22Rv1 (cell line): ENCODE measurements at regions not wholly inside any gene's neighbourhood (a gene's known extent, or its start where the extent isn't known, plus 50 kb on each side); places are given as distances from the start of the nearest gene placed in this dataset.

Experiments used
- H3K27ac ChIP-seq: fragments of 450-650 bp; 2 replicates; pipeline ENCODE4 v1.5.1; 2017
- CTCF ChIP-seq: fragments of 450-650 bp; IDR thresholded peaks from 2 replicates; pipeline ENCODE4 v1.5.1; 2017; ENCODE audit warnings: mild to moderate bottlenecking
- ZFX ChIP-seq: fragments of 450-650 bp; IDR thresholded peaks from 2 replicates; pipeline ENCODE4 v1.6.1; 2017; ENCODE audit warnings: antibody characterized with exemption, borderline replicate concordance

- no peak overlapping the region for H3K27ac ChIP-seq
- TF ChIP-seq ZFX (no peak), CTCF (no peak)
Measured at GRCh38 chr2:145015561-145015960, 495.6 kb upstream of the ZEB2 start.

- H3K27ac ChIP-seq: no peak overlapping the region
- TF ChIP-seq CTCF: no peak
- TF ChIP-seq ZFX: no peak
Measured at GRCh38 chr2:145012806-145013205, 492.9 kb upstream of the ZEB2 start.

- TF ChIP-seq ZFX (no peak), CTCF (no peak)
- H3K27ac ChIP-seq: no peak overlapping the region
Measured at GRCh38 chr2:145012214-145012670, 492.3 kb upstream of the ZEB2 start.

- TF ChIP-seq CTCF (no peak), ZFX (no peak)
- no peak overlapping the region for H3K27ac ChIP-seq
Measured at GRCh38 chr2:145010635-145011034, 490.7 kb upstream of the ZEB2 start.

GRCh38 chr2:145007960-145008263 is 488.0 kb upstream of the ZEB2 start:
- TF ChIP-seq CTCF: no peak
- no peak overlapping the region for H3K27ac ChIP-seq

- TF ChIP-seq CTCF: no peak
- no peak for TF ChIP-seq ZFX
- H3K27ac ChIP-seq: no peak overlapping the region
Measured at GRCh38 chr2:145007093-145007959, 487.4 kb upstream of the ZEB2 start.

- TF ChIP-seq CTCF (no peak), ZFX (no peak)
- H3K27ac ChIP-seq: no peak overlapping the region
Measured at GRCh38 chr2:145002624-145003023, 482.7 kb upstream of the ZEB2 start.
